HEK293 (cell line): ENCODE measurements at regions not wholly inside any gene's neighbourhood (a gene's known extent, or its start where the extent isn't known, plus 50 kb on each side); places are given as distances from the start of the nearest gene placed in this dataset.

ENCODE experiments used
- ZBTB8A ChIP-seq: fragments of 450-650 bp; formaldehyde crosslinking; IDR thresholded peaks from 2 replicates; pipeline ENCODE4 v1.5.1; 2016; ENCODE audit warnings: missing biosample characterization, missing genetic modification characterization
- ZNF121 ChIP-seq: fragments of 450-650 bp; formaldehyde crosslinking; IDR thresholded peaks from 2 replicates; pipeline ENCODE4 v1.5.1; 2016; ENCODE audit warnings: missing biosample characterization, missing genetic modification characterization
- ZNF175 ChIP-seq: fragments of 450-650 bp; formaldehyde crosslinking; IDR thresholded peaks from 2 replicates; pipeline ENCODE4 v1.5.1; 2016; ENCODE audit warnings: missing biosample characterization, missing genetic modification characterization
- ZNF2 ChIP-seq: fragments of 450-650 bp; formaldehyde crosslinking; IDR thresholded peaks from 2 replicates; pipeline ENCODE4 v1.5.1; 2016; ENCODE audit warnings: missing biosample characterization, missing genetic modification characterization
- ZNF24 ChIP-seq: fragments of 450-650 bp; formaldehyde crosslinking; IDR thresholded peaks from 2 replicates; pipeline ENCODE4 v1.5.1; 2016; ENCODE audit warnings: missing biosample characterization, missing genetic modification characterization
- ZNF248 ChIP-seq: fragments of 450-650 bp; formaldehyde crosslinking; IDR thresholded peaks from 2 replicates; pipeline ENCODE4 v1.5.1; 2017; ENCODE audit warnings: missing biosample characterization, missing genetic modification characterization
- ZNF664 ChIP-seq: fragments of 450-650 bp; formaldehyde crosslinking; IDR thresholded peaks from 2 replicates; pipeline ENCODE4 v1.5.1; 2016; ENCODE audit warnings: missing biosample characterization, missing genetic modification characterization
- ZNF777 ChIP-seq: fragments of 450-650 bp; formaldehyde crosslinking; IDR thresholded peaks from 2 replicates; pipeline ENCODE4 v1.5.1; 2017; ENCODE audit warnings: missing biosample characterization, missing genetic modification characterization, borderline replicate concordance
- TF ChIP-seq, protein P1 (sequence below): fragments of 450-650 bp; formaldehyde crosslinking; IDR thresholded peaks from 2 replicates; pipeline ENCODE4 v1.5.1; 2016; ENCODE audit warnings: missing biosample characterization, missing genetic modification characterization
- TF ChIP-seq, protein P2 (sequence below): fragments of 450-650 bp; formaldehyde crosslinking; IDR thresholded peaks from 2 replicates; pipeline ENCODE4 v1.5.1; 2016; ENCODE audit warnings: missing biosample characterization, missing genetic modification characterization, low read depth
- TF ChIP-seq, protein P3 (sequence below): sonication (generic); formaldehyde crosslinking; IDR thresholded peaks from 2 replicates; pipeline ENCODE4 v1.8.1; 2022; ENCODE audit warnings: mild to moderate bottlenecking, moderate library complexity, missing genetic modification reagents
- TF ChIP-seq, protein P4 (sequence below): fragments of 450-650 bp; formaldehyde crosslinking; IDR thresholded peaks from 2 replicates; pipeline ENCODE4 v1.5.1; 2017; ENCODE audit warnings: missing biosample characterization, missing genetic modification characterization

DNA sequence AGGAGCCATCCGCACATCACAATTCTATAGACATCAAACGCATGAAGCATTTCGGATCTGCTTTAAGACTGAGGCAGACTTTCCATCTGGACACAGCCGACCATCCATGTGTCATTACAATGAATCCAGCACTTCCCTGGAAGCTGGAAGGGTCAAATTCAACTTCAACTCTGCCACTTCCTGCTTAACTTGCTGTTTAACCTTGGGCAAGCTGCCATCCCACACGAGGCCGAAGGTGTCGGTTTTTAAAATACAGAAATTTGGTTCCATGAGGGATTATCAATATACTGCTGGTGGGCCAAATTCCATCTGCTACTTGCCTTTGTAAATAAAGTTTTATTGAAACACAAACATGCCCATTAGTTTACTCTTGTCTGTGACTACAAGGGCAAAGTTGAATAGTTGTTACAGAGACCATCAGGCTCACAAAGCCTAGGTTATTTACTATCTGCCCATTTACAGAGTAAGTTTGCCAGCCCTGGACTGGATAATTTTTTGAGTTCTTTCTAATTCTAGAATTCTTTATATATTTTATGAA, 134.6 kb downstream of the FAM204A start:
- TF ChIP-seq, protein P1, sequence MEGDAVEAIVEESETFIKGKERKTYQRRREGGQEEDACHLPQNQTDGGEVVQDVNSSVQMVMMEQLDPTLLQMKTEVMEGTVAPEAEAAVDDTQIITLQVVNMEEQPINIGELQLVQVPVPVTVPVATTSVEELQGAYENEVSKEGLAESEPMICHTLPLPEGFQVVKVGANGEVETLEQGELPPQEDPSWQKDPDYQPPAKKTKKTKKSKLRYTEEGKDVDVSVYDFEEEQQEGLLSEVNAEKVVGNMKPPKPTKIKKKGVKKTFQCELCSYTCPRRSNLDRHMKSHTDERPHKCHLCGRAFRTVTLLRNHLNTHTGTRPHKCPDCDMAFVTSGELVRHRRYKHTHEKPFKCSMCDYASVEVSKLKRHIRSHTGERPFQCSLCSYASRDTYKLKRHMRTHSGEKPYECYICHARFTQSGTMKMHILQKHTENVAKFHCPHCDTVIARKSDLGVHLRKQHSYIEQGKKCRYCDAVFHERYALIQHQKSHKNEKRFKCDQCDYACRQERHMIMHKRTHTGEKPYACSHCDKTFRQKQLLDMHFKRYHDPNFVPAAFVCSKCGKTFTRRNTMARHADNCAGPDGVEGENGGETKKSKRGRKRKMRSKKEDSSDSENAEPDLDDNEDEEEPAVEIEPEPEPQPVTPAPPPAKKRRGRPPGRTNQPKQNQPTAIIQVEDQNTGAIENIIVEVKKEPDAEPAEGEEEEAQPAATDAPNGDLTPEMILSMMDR (tag by site-specific recombination): no peak
- TF ChIP-seq ZNF121 (no peak), ZBTB8A (tag by site-specific recombination) (no peak), ZNF777 (tag by site-specific recombination) (no peak), ZNF2 (no peak), ZNF248 (no peak), ZNF24 (tag by site-specific recombination) (no peak), ZNF664 (no peak), ZNF175 (tag by site-specific recombination) (no peak)
- TF ChIP-seq, protein P2, sequence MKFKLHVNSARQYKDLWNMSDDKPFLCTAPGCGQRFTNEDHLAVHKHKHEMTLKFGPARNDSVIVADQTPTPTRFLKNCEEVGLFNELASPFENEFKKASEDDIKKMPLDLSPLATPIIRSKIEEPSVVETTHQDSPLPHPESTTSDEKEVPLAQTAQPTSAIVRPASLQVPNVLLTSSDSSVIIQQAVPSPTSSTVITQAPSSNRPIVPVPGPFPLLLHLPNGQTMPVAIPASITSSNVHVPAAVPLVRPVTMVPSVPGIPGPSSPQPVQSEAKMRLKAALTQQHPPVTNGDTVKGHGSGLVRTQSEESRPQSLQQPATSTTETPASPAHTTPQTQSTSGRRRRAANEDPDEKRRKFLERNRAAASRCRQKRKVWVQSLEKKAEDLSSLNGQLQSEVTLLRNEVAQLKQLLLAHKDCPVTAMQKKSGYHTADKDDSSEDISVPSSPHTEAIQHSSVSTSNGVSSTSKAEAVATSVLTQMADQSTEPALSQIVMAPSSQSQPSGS: no peak
- TF ChIP-seq, protein P3, sequence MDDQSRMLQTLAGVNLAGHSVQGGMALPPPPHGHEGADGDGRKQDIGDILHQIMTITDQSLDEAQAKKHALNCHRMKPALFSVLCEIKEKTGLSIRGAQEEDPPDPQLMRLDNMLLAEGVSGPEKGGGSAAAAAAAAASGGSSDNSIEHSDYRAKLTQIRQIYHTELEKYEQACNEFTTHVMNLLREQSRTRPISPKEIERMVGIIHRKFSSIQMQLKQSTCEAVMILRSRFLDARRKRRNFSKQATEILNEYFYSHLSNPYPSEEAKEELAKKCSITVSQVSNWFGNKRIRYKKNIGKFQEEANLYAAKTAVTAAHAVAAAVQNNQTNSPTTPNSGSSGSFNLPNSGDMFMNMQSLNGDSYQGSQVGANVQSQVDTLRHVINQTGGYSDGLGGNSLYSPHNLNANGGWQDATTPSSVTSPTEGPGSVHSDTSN: no peak
- TF ChIP-seq, protein P4, sequence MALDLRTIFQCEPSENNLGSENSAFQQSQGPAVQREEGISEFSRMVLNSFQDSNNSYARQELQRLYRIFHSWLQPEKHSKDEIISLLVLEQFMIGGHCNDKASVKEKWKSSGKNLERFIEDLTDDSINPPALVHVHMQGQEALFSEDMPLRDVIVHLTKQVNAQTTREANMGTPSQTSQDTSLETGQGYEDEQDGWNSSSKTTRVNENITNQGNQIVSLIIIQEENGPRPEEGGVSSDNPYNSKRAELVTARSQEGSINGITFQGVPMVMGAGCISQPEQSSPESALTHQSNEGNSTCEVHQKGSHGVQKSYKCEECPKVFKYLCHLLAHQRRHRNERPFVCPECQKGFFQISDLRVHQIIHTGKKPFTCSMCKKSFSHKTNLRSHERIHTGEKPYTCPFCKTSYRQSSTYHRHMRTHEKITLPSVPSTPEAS (tag by site-specific recombination): no peak
